CD14-positive monocyte (primary cell): ENCODE measurements at regions not wholly inside any gene's neighbourhood (a gene's known extent, or its start where the extent isn't known, plus 50 kb on each side); places are given as distances from the start of the nearest gene placed in this dataset.

Experiments used
- DNase-seq, 3 donors: peaks; one replicate each; pipeline ENCODE4 v3.0.0-alpha.2; 2011 to 2022
- H2AFZ ChIP-seq: 2 replicates; pipeline ENCODE4 v1.6.0; 2012; ENCODE audit warnings: mild to moderate bottlenecking, low read depth, low read length, inconsistent platforms; ENCODE audit not compliant: insufficient read depth, poor library complexity, severe bottlenecking
- H3K27ac ChIP-seq, 2 donors: 1 replicate in 1 of 2; 2 replicates in 1 of 2; pipeline ENCODE4 v1.5.1; 2012 to 2013; ENCODE audit warnings: low read length in 2 of 2, control low read depth in 1 of 2, inconsistent platforms in 1 of 2, low read depth in 1 of 2, mild to moderate bottlenecking in 1 of 2
- H3K27me3 ChIP-seq, 2 donors: one replicate each; pipeline versions ENCODE4 v1.6.0 to v1.6.1; 2011 to 2013; ENCODE audit warnings: low read length in 2 of 2; ENCODE audit not compliant: control insufficient read depth in 2 of 2, insufficient read depth in 2 of 2
- H3K36me3 ChIP-seq, 2 donors: replicated peaks in 1 of 2; 1 replicate in 1 of 2; 2 replicates in 1 of 2; pipeline versions ENCODE4 v1.5.1 to v1.6.1; 2012 to 2013; ENCODE audit warnings: low read length in 2 of 2, control low read depth in 1 of 2, inconsistent platforms in 1 of 2, mild to moderate bottlenecking in 1 of 2; ENCODE audit not compliant: insufficient read depth in 2 of 2, control insufficient read depth in 1 of 2
- H3K4me1 ChIP-seq, 2 donors: 1 replicate in 1 of 2; 2 replicates in 1 of 2; pipeline versions ENCODE4 v1.5.1 to v1.6.1; 2012 to 2013; ENCODE audit warnings: low read length in 2 of 2, control low read depth in 1 of 2, inconsistent platforms in 1 of 2, mild to moderate bottlenecking in 1 of 2, moderate library complexity in 1 of 2; ENCODE audit not compliant: insufficient read depth in 2 of 2, control insufficient read depth in 1 of 2
- H3K4me2 ChIP-seq: replicated peaks from 2 replicates; pipeline ENCODE3; 2012; ENCODE audit warnings: low read length, moderate library complexity, mild to moderate bottlenecking; ENCODE audit not compliant: poor library complexity, severe bottlenecking; ENCODE audit errors: extremely low read depth
- H3K4me3 ChIP-seq, 3 experiments: fragments of 200-600 bp in 1 of 3; sonication (generic) in 1 of 3; replicated peaks in 1 of 3; 1 replicate in 2 of 3; 2 replicates in 1 of 3; pipeline ENCODE4 v1.5.1; 2011 to 2013; ENCODE audit warnings: low read length in 3 of 3, mild to moderate bottlenecking in 3 of 3, control low read depth in 2 of 3, low read depth in 2 of 3, inconsistent platforms in 1 of 3, moderate library complexity in 1 of 3
- H3K79me2 ChIP-seq: 2 replicates; pipeline ENCODE4 v1.6.0; 2012; ENCODE audit warnings: mild to moderate bottlenecking, control low read depth, inconsistent platforms, low read length, moderate library complexity; ENCODE audit not compliant: insufficient read depth
- H3K9ac ChIP-seq: 2 replicates; pipeline ENCODE4 v1.6.0; 2017; ENCODE audit warnings: low read length, mild to moderate bottlenecking; ENCODE audit not compliant: insufficient read depth, poor library complexity, severe bottlenecking
- H3K9me3 ChIP-seq, 2 donors: replicated peaks in 1 of 2; 1 replicate in 1 of 2; 2 replicates in 1 of 2; pipeline versions ENCODE4 v1.5.1 to v1.6.1; 2012 to 2013; ENCODE audit warnings: low read length in 2 of 2, control low read depth in 1 of 2; ENCODE audit not compliant: control insufficient read depth in 1 of 2, insufficient read depth in 1 of 2
- H4K20me1 ChIP-seq: 2 replicates; pipeline ENCODE4 v1.6.0; 2012; ENCODE audit warnings: mild to moderate bottlenecking, low read length, control low read depth, moderate library complexity; ENCODE audit not compliant: insufficient read depth
- H3K27ac Mint-ChIP-seq, 7 donors: one replicate each; pipeline ENCODE4 v1.8.0; 2020; ENCODE audit warnings: mild to moderate bottlenecking in 7 of 7, mixed read lengths in 7 of 7, moderate library complexity in 6 of 7, inconsistent platforms in 2 of 7
- H3K27me3 Mint-ChIP-seq, 3 donors: one replicate each; pipeline ENCODE4 v1.8.0; 2021 to 2022; ENCODE audit warnings: low read depth in 3 of 3, mild to moderate bottlenecking in 3 of 3, mixed read lengths in 3 of 3, moderate library complexity in 3 of 3, inconsistent platforms in 1 of 3
- H3K36me3 Mint-ChIP-seq, 2 donors: one replicate each; pipeline ENCODE4 v1.8.0; 2020; ENCODE audit warnings: mixed read lengths in 2 of 2, inconsistent platforms in 1 of 2, mild to moderate bottlenecking in 1 of 2
- H3K4me1 Mint-ChIP-seq: one replicate; pipeline ENCODE4 v1.8.0; 2020; ENCODE audit warnings: mild to moderate bottlenecking, mixed read lengths
- H3K4me3 Mint-ChIP-seq, 2 donors: one replicate each; pipeline ENCODE4 v1.8.0; 2020; ENCODE audit warnings: mild to moderate bottlenecking in 2 of 2, mixed read lengths in 2 of 2, moderate library complexity in 1 of 2
- H3K9me3 Mint-ChIP-seq, 7 donors: one replicate each; pipeline ENCODE4 v1.8.0; 2020 to 2022; ENCODE audit warnings: mixed read lengths in 7 of 7, mild to moderate bottlenecking in 6 of 7, moderate library complexity in 6 of 7, inconsistent platforms in 2 of 7
- CTCF ChIP-seq: fragments of 200-600 bp; IDR thresholded peaks from one replicate; pipeline ENCODE4 v1.8.0; 2022; ENCODE audit warnings: antibody characterized with exemption, mild to moderate bottlenecking
- WGBS: methylation state at CpG from one replicate; pipeline ENCODE4 v1.1.5; 2013; ENCODE audit warnings: missing lambda C conversion rate; ENCODE audit not compliant: insufficient coverage; 5-methylcytosine and 5-hydroxymethylcytosine counted together
- intact Hi-C, 2 donors: fragments of 100-400 bp; cut with micrococcal nuclease; formaldehyde crosslinking; loops; one replicate each; pipeline versions ENCODE4 v1.15.0 to v1.15.1; 2023

GRCh38 chr4:60365176-60365575 lies 835.0 kb upstream of the ADGRL3 start:
- peaks cover 0 to 7% of the 10 kb centered on the region in 2 donors for H3K9me3 ChIP-seq
- no peak overlapping the region for H2AFZ ChIP-seq
- Mint-ChIP-seq H3K27me3 (no peaks in the 10 kb centered on the region), H3K27ac (no peak overlapping the region), H3K4me1 (no peaks in the 10 kb centered on the region), H3K9me3 (peaks cover 0 to 7% (median under 1%) of the 10 kb centered on the region in 7 donors), H3K36me3 (no peaks in the 10 kb centered on the region), H3K4me3 (no peak overlapping the region)
- no peak for DNase-seq
- no peaks in the 10 kb centered on the region for H4K20me1 ChIP-seq
- no CpG with 5 or more reads among the region's 3 CpGs for WGBS
- no peak overlapping the region for H3K27ac ChIP-seq
- no peaks in the 10 kb centered on the region for H3K27me3 ChIP-seq
- H3K4me2 ChIP-seq: no peak overlapping the region
- no peak overlapping the region for H3K9ac ChIP-seq
- no peak overlapping the region for H3K4me3 ChIP-seq
- no peaks in the 10 kb centered on the region for H3K4me1 ChIP-seq
- H3K79me2 ChIP-seq: no peaks in the 10 kb centered on the region
- no peak for TF ChIP-seq CTCF
- intact Hi-C loops: no loop called here
- H3K36me3 ChIP-seq: no peaks in the 10 kb centered on the region

GRCh38 chr4:60366661-60367060 lies 833.5 kb upstream of the ADGRL3 start:
- no peak overlapping the region for H3K9ac ChIP-seq
- no peaks in the 10 kb centered on the region for H3K27me3 ChIP-seq
- Mint-ChIP-seq H3K4me1 (no peaks in the 10 kb centered on the region), H3K9me3 (peaks cover 0 to 7% (median 2%) of the 10 kb centered on the region in 7 donors), H3K27me3 (no peaks in the 10 kb centered on the region), H3K4me3 (no peak overlapping the region), H3K36me3 (no peaks in the 10 kb centered on the region), H3K27ac (no peak overlapping the region)
- H3K36me3 ChIP-seq: no peaks in the 10 kb centered on the region
- H3K9me3 ChIP-seq: peaks cover 0 to 7% of the 10 kb centered on the region in 2 donors
- H4K20me1 ChIP-seq: no peaks in the 10 kb centered on the region
- no peaks in the 10 kb centered on the region for H3K4me1 ChIP-seq
- no peak for TF ChIP-seq CTCF
- no peak overlapping the region for H3K4me2 ChIP-seq
- intact Hi-C loops: no loop called here
- no peak overlapping the region for H2AFZ ChIP-seq
- no peak overlapping the region for H3K4me3 ChIP-seq
- no peak for DNase-seq
- H3K79me2 ChIP-seq: no peaks in the 10 kb centered on the region
- 50% methylated on average over 1 of the region's 2 CpGs for WGBS
- H3K27ac ChIP-seq: no peak overlapping the region
